GM19240 (cell line): ENCODE measurements at regions not wholly inside any gene's neighbourhood (a gene's known extent, or its start where the extent isn't known, plus 50 kb on each side); places are given as distances from the start of the nearest gene placed in this dataset.
"Not testable (repeated sequence)": the region's sequence is repeated elsewhere in the genome, so short reads cannot be mapped to it uniquely, and the experiment has no call there.

ENCODE experiments used
- DNase-seq: peaks from one replicate; pipeline ENCODE4 v3.0.0; 2011; ENCODE audit warnings: low spot score; ENCODE audit not compliant: insufficient read length

DNA sequence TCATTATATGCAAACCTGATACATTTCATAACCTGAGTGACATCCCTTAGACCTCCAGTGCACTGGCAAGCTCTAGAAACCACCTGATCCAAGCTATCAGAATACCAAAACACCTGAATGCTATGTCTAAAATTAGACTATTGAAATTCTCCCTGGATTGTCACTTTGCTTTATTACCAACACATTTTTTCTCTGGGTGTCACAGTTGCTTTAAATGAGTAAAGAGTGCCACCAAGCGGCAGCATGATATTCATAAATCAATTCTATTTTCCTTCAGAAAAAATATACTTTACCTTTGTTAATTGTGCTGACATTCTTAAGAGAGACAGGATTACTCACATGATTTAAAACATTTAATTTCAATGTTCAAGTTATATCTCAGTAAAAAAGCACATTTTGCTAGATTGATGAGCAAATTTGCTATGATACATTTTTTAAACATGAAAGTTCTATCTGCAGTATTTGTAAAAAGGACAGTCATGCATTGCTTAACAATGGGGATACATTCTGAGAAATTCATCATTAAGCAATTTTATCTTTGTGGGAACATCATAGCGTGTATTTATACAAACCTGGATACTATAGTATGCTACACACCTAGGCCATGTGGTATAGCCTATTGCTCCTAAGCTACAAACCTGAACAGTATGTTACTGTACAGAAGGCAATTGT is 338.4 kb upstream of the SLC39A10 start:
- peak; percentile 23 for DNase-seq

DNA sequence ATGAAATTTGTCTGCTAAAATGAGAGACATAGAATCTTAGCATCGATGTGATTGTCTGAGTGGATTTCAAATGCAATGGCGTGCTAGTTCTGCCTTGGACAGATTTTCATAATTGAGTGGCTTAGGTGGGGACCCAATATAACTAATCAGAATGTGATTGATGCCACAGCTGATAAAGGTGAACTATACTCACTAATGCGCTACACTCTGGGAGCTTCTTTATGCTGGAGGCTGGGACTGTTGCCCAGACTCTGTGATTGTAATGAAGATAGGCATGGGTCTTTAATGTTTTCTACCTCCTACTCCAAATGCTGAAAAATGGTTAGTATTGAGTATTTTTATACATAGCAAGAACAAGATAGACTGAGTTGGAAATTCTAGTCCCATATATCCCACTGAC is 339.5 kb upstream of the SLC39A10 start:
- no peak for DNase-seq

DNA sequence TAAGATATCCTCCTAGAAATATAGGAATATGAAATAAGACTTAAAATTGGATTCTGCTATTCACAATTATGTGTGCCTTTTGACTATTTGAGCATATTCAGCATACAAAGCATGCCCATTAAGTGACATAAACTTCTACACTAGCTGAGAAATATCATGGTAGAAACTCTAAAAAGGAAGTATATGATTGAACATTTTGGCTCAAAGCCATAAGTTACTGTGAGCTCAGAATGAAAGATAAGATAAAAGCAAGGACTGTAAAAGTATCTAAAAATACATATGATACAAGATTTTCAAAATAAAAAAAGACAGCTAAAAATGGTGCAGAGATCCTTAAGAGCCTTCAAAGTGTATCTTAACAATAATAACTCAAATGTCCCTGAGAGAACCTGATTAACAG is 340.5 kb upstream of the SLC39A10 start:
- no peak for DNase-seq

DNA sequence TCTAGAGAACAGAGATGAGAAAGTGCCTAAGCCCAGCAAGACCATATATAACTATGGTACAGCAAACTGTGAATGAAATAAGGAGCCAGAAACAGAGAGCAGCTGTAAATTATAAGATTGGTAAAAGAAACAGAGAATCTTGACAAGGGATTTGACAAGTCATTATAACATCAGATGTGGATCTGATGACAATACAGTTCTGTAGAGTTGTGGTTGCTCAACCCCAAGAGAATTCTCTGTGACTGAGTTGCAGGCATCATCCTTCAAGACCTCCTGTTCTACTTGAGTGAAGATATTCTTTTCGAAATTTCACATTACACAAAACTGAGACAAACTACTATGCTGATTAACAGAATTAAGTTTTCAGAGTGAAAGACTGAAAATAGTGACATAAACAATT is 343.1 kb upstream of the SLC39A10 start:
- DNase-seq = no peak

DNA sequence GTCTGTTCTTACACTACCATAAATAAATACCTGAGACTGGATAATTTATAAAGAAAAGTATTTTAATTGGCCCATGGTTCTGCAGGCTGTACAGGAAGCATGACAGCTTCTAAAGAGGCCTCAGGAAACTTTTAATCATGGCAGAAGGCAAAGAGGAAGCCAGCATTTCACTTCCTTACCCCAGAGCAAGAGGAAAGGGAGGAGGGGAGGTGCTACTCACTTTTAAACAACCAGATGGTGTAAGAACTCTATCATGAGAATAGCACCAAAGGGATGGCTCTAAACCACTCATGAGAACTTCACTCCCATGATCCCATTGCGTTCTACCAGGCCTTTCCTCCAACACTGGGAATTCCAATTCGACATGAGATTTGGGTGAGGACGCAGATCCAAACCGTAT is 344.4 kb upstream of the SLC39A10 start:
- DNase-seq = no peak

DNA sequence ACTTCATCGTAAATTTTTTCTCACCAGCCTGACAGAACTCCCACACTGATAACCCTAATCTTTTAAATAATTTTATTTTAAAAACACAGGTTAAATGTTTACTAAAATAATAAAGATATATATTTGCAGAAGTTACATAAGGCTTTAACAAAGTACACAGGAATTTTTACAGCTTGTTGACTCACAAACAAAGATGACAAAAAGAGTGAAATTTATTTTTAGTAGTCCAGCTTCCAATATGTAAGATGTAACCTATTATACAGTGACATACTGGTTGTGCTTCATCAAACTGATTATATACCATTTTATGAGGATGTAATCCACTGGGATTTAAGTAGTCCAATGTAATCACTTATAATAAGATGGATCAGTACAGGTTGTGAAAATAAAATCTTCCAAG is 348.9 kb upstream of the SLC39A10 start:
- DNase-seq = no peak

DNA sequence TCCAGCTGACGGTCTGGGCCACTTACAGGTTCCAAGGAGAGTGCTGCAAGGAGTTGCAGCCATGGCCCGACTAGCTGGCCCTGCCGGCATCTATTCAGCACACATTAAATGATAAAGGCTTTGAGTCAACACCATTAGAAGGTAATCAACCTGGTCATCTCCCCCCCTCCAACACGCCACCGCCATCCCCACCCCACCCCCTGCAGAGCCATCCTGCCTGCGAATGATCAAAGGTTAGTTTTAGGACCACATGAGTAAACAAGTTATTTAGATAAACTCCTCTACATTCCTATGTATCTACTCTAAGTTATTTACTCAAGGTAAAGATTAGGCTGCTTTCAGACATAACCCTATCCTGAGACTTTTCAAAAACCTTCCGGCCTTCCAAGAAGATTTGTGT is 349.3 kb upstream of the SLC39A10 start:
- DNase-seq = no peak

DNA sequence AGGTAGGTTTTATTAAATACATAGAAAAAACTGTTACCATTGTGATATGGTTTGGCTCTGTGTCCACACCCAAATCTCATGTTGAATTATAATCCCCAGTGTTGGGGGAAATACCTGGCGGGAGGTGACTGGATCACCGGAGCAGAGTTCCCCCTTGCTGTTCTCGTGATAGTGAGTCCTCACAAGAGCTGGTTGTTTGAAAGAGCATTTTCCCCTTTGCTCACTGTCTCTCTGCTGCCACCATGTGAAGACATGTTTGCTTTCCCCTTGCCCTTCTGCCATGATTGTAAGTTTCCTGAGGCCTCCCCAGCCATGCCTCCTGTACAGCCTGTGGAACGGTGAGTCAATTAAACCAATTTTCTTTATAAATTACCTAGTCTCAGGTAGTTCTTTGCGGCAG is 352.7 kb upstream of the SLC39A10 start:
- DNase-seq = no peak

DNA sequence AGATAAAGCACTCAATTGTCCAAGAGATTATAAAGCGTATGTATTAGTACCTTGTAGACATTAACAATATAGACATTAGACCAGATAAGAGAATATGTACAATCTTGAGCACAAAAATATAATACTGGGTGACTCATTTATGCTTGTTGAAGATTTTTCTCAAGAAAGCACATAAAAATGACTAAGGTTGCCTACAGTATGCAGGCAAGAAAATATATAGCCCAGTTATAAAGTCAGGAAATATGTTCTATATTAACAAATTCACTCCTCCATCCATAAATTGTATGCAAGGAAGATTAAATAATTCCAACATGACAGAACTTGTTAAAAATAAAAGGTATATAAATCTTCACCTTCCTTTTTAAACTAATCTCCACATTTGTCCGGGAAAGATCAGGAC is 356.4 kb upstream of the SLC39A10 start:
- DNase-seq = no peak

DNA sequence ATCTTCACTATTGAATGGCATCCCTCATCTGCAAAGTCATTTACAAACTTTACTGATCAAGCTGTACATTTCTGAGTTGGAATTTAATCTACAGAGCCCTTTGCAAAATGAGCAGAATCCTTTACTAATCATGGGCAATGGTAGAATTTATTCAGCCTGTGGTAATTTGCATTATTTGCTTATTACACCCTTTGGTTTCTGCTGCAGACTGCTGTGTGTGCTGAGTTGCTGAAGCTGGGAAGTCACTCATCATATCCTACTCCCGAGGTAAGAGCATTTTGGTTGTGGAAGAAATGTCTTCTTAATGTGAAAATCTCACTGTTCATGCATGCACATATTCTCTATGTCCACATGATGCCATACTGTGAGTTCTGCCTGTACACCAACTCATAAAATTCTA is 357.4 kb upstream of the SLC39A10 start:
- DNase-seq = no peak

DNA sequence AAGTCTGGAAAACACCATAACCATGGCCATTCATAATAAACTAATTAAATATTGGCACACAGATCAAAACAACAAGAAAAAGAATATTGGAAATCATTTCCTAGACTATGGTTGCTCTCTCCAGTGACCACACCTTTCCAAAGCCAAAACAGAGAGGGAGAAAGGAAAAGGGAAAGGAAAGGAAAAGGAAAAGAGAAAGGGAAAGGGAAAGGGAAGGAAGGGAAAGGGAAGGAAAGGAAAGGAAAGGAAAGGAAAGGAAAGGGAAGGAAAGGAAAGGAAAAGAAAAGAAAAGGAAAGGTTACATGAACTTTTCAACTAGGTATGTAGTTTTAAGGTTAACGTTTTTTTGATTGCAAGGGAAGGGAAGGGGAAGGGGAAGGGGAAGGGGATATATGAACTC is 360.5 kb upstream of the SLC39A10 start:
- no peak for DNase-seq

DNA sequence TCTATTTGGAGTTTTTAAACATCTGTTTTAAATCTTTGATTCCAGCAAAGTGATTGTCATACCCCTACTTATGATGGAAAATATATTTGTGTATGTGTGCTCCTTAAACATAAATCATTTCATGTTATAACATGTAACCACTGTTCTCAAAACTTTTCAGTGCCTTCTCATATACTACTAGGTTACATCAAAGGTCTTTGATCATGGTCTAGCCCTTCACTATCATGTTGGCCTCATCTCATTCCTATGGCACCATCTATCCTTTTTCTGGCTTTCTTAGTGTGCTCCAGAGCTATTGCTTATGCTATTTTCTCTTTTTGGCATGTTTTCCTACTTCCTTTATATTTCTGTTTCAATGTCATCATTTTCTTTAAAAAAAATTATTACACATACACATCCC is 367.9 kb upstream of the SLC39A10 start:
- no peak for DNase-seq

DNA sequence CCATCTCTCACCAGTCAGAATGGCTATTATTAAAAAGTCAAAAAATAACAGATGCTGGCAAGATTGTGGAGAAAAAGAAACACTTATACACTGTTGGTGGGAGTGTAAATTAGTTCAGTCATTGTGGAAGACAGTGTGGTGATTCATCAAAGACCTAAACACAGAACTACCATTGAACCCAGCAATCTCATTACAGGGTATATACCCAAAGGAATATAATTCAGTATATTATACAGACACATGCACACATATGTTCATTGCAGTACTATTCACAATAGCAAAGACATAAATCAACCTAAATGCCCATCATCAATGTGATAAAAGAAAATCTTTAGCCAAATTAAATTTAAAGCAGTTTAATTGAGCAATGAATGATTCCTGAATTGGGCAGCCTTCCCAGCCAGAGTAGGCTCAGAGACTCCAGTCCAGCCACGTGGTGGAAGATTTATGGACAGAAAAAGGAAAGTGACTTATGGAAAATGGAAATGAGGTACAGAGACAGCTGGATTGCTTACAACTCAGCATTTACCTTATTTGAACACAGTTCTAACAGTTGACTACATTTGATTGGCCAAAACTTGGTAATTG is 377.1 kb upstream of the SLC39A10 start:
- no peak for DNase-seq

DNA sequence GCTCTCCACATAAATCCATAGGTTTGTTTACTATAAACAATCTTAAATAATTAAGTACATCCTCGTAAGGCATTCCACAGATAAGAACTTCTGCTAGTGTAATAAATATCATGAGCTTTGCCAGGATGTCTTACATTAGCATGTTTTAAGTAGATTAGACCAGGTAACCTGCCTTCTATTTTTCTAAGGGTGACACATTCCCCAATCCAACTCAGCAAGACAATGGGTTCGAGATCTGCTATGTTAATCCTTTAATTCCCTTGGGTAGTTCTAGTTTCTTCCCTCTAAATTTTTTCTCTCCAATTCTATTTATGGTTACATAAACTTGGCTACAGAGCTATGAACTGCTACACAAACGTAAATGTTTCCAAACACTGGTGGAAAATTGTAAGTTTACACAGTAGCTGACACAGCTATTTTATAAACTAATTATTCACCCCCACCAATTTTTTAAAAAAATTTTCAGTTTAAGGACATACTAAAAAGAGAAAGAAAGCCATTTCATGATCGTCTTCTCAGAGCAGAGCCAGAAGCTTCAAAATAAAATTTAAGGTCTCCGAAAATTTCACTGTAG is 386.5 kb upstream of the SLC39A10 start:
- DNase-seq = no peak

DNA sequence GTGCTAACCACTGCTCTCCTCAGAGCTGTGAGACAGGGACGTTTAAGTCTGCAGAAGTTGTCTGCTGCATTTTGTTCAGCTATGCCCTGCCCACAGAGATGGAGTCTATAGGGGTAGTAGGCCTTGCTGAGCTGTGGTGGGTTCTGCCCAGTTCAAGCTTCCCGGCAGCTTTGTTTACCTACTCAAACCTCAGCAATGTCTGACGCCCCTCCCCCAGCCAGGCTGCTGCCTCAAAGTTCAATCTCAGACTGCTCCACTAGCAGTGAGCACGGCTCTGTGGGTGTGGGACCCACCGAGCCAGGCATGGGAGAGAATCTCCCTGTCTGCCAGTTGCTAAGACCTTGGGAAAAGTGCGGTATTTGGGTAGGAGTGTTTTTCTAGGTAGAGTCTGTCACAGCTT is 387.8 kb upstream of the SLC39A10 start:
- no peak for DNase-seq

DNA sequence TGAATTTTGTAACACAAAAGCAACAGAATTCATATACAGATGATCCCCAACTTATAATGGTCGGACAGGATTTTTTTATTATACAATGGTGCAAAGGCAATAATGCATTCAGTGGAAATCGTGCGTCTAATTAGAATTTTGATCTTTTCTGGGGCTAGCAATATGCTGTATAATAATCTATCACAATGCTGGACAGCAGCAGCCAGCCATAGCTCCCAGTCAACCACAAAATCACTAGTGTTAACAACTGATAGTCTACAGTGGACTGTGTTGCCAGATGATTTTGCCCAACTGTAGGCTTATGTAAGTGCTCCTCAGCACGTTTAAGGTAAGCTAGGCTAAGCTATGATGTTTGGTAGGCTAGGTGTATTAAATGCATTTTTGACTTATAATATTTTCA is 399.0 kb upstream of the SLC39A10 start:
- DNase-seq = no peak

DNA sequence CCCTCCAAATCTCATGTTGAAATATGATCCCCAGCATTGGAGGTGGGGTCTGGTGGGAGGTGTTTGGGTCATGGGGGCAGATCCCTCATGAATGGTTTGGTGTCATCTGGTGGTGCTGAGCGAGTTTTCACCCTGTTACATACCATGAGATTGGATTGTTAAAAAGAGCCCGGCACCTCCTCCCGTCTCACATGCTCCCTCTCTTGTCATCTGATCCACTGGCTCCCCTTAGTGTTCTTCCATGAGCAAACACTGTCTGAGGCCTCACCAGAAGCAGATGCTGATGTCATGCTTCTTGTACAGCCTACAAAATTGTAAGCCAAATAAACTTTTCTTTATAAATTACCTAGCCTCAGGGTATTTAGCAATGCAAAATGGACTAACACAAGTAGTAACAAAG is 405.0 kb upstream of the SLC39A10 start:
- no peak for DNase-seq

DNA sequence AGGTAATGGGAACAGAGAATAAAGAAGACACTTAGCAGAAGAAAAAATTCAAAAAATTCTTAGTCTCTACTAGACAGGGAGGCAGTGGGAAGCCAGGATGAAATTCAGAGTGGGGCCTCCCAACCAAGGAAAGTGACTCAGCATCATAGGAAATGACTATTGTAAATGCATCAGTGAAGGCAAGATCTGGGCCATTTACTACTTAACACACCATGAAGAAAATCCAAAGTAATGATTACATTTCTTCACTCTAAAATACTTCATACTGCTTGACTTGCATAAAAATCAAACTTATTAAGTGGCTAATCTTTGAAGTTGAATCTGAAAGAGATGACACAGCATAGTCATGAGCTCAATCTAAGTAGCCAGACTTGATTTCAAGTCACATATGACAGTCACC is 405.8 kb upstream of the SLC39A10 start:
- DNase-seq = no peak

DNA sequence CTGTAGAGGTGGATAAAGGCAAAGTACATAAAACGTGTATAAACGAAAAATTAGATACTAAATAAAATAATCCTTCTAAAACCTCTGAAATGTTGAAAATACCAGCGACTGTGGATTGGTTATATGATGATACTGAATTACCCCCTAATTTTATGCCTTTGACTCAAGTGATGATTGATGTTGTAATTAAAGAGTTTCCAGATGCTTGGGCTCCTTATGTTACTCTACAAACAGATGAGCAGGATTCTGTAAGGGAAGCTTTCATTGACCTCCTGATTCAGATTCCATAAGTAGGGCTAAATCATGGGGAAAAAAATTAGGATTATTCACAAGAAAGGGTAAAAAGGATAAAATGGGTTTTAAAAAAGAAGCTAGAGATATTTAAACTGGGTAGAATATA is 418.2 kb upstream of the SLC39A10 start:
- no peak for DNase-seq

DNA sequence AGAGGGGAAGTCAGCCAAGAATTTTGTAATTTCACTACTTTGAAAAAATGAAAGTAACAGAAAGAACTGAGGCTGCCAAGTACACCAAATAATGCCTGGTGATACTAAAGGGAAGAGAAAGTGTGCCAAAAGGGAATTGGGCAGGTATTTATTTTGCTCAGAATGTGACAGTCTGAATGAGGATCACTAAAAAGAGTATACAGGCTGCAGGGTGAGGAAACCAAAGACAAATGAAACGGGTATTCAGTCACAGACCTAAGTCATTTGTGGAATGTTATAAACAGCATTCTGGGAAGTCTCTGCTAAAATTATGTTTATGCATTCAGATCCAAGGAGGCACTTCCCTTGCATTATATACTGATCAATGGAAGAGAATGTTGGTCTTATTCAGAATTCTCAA is 418.6 kb upstream of the SLC39A10 start:
- DNase-seq = no peak

DNA sequence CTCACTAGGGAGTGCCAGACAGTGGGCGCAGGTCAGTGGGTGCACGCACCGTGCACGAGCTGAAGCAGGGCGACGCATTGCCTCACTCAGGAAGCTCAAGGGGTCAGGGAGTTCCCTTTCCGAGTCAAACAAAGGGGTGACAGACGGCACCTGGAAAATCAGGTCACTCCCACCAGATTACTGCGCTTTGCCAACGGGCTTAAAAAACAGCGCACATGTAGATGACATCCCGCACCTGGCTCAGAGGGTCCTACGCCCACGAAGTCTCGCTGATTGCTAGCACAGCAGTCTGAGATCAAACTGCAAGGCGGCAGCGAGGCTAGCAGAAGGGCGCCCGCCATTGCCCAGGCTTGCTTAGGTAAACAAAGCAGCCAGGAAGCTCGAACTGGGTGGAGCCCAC is 428.5 kb upstream of the SLC39A10 start:
- not testable (repeated sequence) for DNase-seq

DNA sequence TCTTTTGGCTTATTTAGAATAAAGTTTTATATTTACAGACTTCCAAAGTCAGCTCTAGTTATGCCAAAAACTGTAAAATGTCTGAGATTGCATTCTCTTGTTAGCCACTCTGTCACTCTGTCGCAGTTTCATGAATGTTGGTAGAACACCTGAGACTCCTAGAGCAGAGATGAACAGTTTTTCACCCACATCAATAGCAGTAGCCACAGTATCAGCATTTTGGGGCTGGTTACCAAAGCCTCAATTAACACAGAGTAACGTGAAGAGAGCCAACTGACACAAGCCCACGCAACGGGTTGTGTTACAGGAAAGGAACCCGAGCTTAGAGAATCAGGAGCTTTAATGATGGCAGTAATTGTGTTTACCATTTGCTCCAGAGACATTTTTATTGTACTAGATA is 443.0 kb upstream of the SLC39A10 start:
- DNase-seq = no peak

DNA sequence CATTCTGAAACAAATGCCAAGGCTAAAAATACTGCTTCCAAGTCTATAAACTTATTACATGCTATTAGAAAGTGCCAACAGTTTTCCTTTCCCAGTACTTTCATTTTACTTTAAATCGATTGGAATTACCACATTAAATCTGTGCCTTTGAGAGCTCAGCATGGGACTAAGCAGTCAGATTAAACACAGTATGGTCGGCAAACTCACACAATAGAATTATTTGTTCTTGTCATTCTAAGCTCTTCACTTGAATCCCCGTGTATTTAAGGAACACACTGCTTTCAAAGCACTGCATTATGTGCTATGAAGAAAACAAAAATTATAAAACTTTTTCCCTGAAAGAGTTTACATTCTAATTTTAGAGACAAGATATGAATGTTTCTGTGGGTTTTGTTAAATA is 444.4 kb upstream of the SLC39A10 start:
- no peak for DNase-seq
